ENCODE measurements at regions not wholly inside any gene's neighbourhood (a gene's known extent, or its start where the extent isn't known, plus 50 kb on each side); places are given as distances from the start of the nearest gene placed in this dataset.

DNA sequence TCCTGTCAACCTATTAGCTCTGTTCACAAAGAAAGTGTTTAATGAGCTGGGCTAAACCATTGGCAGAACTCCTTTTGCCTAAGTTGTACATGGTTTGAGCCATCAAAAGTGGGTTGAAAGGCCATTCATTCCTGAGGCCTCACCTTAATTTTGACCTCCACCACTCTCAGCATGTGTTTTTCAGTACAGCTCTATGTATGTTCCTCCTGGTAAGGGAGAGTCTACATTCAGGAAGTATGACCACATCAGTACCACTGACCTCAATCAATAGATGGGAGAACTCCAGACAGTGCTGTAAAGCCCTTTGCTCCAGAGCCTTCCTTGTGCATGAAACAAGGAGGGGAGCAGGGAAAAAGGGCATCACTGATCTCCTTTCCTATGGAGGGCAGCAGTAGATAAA, 87.8 kb upstream of the CARD18 start:
- no peak for TF ChIP-seq CTCF (conservative IDR thresholded peaks at IDR 0.05 in 1 of 2, IDR thresholded peaks at IDR 0.05 in 1 of 2; ENCODE audit: extremely low read depth in 1 of 2, insufficient read depth in 1 of 2, low read depth in 1 of 2, low read length in 2 of 2)
- TF ChIP-seq EZH2 (IDR thresholded peaks at IDR 0.05; ENCODE audit: borderline replicate concordance, low read length) = no peak

All from mammary epithelial cell (primary cell).